PC-3 (cell line): ENCODE measurements at regions not wholly inside any gene's neighbourhood (a gene's known extent, or its start where the extent isn't known, plus 50 kb on each side); places are given as distances from the start of the nearest gene placed in this dataset.

Source experiments
- ATAC-seq: fragments of 200-7000 bp; cut with Tn5 transposase; 2 replicates; pipeline ENCODE4 v1.9.1; 2020; ENCODE audit warnings: mild to moderate bottlenecking, moderate library complexity
- BruUV-seq: library from RNA; stranded (reverse); fragments of 400-500 nt; replicated peaks from 2 replicates; lab custom pipeline; 2021; lab: Mats Ljungman, UMichigan
- CTCF ChIA-PET: fragments of 300-600 bp; sonication (Branson Sonifier 250); formaldehyde crosslinking; loops from one replicate; lab custom pipeline; 2022; ENCODE audit warnings: antibody characterized with exemption; lab: Charles Lee
- POLR2A ChIA-PET: fragments of 300-600 bp; sonication (Branson Sonifier 250); formaldehyde crosslinking; loops from one replicate; lab custom pipeline; 2022; ENCODE audit warnings: antibody characterized with exemption; ENCODE audit not compliant: unreplicated experiment; lab: Charles Lee
- DNase-seq: peaks from one replicate; pipeline ENCODE4 v3.0.0-alpha.2; 2015
- H2AFZ ChIP-seq: fragments of 300-600 bp; sonication (generic); 2 replicates; pipeline ENCODE4 v1.6.0; 2016; ENCODE audit warnings: antibody characterized with exemption, low read length
- H3F3A ChIP-seq: fragments of 300-600 bp; sonication (generic); one replicate; pipeline ENCODE4 v1.6.0; 2017; ENCODE audit warnings: antibody characterized with exemption, low read length, control low read depth, mild to moderate bottlenecking; ENCODE audit not compliant: unreplicated experiment
- H3K27ac ChIP-seq: fragments of 300-600 bp; sonication (generic); 2 replicates; pipeline ENCODE4 v1.5.1; 2016; ENCODE audit warnings: mild to moderate bottlenecking, low read length
- H3K27me3 ChIP-seq: fragments of 300-600 bp; sonication (generic); 2 replicates; pipeline ENCODE4 v1.6.1; 2016; ENCODE audit warnings: low read length, mixed read lengths
- H3K36me3 ChIP-seq: fragments of 300-600 bp; sonication (generic); 2 replicates; pipeline ENCODE4 v1.6.1; 2016; ENCODE audit warnings: low read depth, mixed run types, low read length, mixed read lengths
- H3K4me1 ChIP-seq: fragments of 300-600 bp; sonication (generic); 2 replicates; pipeline ENCODE4 v1.5.1; 2016; ENCODE audit warnings: low read length; ENCODE audit not compliant: insufficient read depth
- H3K4me2 ChIP-seq: fragments of 300-600 bp; sonication (generic); 2 replicates; pipeline ENCODE4 v1.6.0; 2016; ENCODE audit warnings: low read length
- H3K4me3 ChIP-seq: fragments of 300-600 bp; sonication (generic); 2 replicates; pipeline ENCODE4 v1.5.1; 2016; ENCODE audit warnings: mild to moderate bottlenecking, low read length, mixed read lengths
- H3K79me2 ChIP-seq: fragments of 300-600 bp; sonication (generic); 2 replicates; pipeline ENCODE4 v1.6.1; 2017; ENCODE audit warnings: low read length, mixed read lengths
- H3K9ac ChIP-seq: fragments of 300-600 bp; sonication (generic); 2 replicates; pipeline ENCODE4 v1.6.0; 2016; ENCODE audit warnings: mild to moderate bottlenecking, low read length
- H3K9me2 ChIP-seq: fragments of 300-600 bp; sonication (generic); replicated peaks from 2 replicates; pipeline ENCODE4 v1.6.1; 2016; ENCODE audit warnings: mixed run types, low read length, mixed read lengths
- H3K9me3 ChIP-seq: fragments of 300-600 bp; sonication (generic); 2 replicates; pipeline ENCODE4 v1.6.1; 2016; ENCODE audit warnings: low read length, mixed read lengths
- H4K20me1 ChIP-seq: fragments of 300-600 bp; sonication (generic); 2 replicates; pipeline ENCODE4 v1.6.1; 2016; ENCODE audit warnings: low read length, mixed read lengths
- CTCF ChIP-seq: fragments of 300-600 bp; sonication (generic); conservative IDR thresholded peaks from 2 replicates; pipeline ENCODE4 v1.5.1; 2017; ENCODE audit warnings: antibody characterized with exemption, low read depth, mild to moderate bottlenecking, low read length
- EZH2 ChIP-seq: fragments of 300-600 bp; sonication (generic); IDR thresholded peaks from one replicate; pipeline ENCODE4 v1.6.1; 2017; ENCODE audit warnings: antibody characterized with exemption, mild to moderate bottlenecking, low read length; ENCODE audit not compliant: unreplicated experiment
- EZH2phosphoT487 ChIP-seq: fragments of 300-600 bp; sonication (generic); IDR thresholded peaks from 2 replicates; pipeline ENCODE4 v1.6.1; 2018; ENCODE audit warnings: mild to moderate bottlenecking, antibody characterized with exemption, low read length, borderline replicate concordance
- intact Hi-C: fragments of 100-400 bp; cut with micrococcal nuclease; formaldehyde crosslinking; loops from 2 replicates; pipeline ENCODE4 v1.9.0; 2023

DNA sequence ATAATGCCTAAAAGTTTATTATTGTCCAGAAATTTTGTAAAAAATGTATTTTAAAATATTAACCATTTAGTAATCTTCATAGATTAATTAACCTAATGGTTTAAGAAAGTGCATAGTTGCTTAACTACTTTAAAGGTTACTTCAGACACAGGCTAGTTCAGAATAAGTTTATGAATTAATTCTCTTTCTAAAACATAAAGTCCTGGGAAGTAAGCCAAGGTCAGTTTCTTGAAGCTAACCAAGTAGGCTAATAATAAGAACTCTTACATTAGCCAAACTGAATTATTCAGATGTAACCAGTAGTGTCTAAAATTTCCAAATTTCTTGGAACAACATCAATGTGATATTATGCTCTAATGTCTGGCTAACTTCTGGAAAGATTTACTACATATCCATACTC lies 790.4 kb downstream of the NCAM2 start:
- DNase-seq: no peak
- ATAC-seq: no peak
- no peaks in the 10 kb centered on the region for H3K79me2 ChIP-seq
- H3K4me1 ChIP-seq: no peaks in the 10 kb centered on the region
- TF ChIP-seq EZH2: no peak
- no peak for TF ChIP-seq CTCF
- no peak for TF ChIP-seq EZH2phosphoT487
- H3K4me3 ChIP-seq: no peak overlapping the region
- H3K9me3 ChIP-seq: no peaks in the 10 kb centered on the region
- no peak overlapping the region for H3K27ac ChIP-seq
- no peaks in the 10 kb centered on the region for H4K20me1 ChIP-seq
- H3K9ac ChIP-seq: no peak overlapping the region
- POLR2A ChIA-PET: no interaction called here
- no peaks in the 10 kb centered on the region for H3K27me3 ChIP-seq
- H2AFZ ChIP-seq: no peak overlapping the region
- H3F3A ChIP-seq: no peaks in the 10 kb centered on the region
- CTCF ChIA-PET: no interaction called here
- no peak overlapping the region for H3K4me2 ChIP-seq
- no peaks in the 10 kb centered on the region for H3K36me3 ChIP-seq
- no TSS peak for BruUV-seq
- no peaks in the 10 kb centered on the region for H3K9me2 ChIP-seq
- intact Hi-C loops: no loop called here

GRCh38 chr21:21801921-21802320 lies 803.7 kb downstream of the NCAM2 start:
- DNase-seq (no peak), ATAC-seq (no peak)
- Histone ChIP-seq H3K36me3 (no peaks in the 10 kb centered on the region), H3K4me3 (no peak overlapping the region), H4K20me1 (no peaks in the 10 kb centered on the region), H3K27ac (no peak overlapping the region), H3K27me3 (no peaks in the 10 kb centered on the region), H3K79me2 (no peaks in the 10 kb centered on the region), H3K9ac (no peak overlapping the region), H3F3A (no peaks in the 10 kb centered on the region), H3K4me2 (no peak overlapping the region), H3K9me2 (0 out of 2 replicates have a peak, but pooled peaks cover 2% of the 10 kb centered on the region), H2AFZ (no peak overlapping the region), H3K9me3 (no peaks in the 10 kb centered on the region; the same call in 1 of the 2 replicates), H3K4me1 (no peaks in the 10 kb centered on the region)
- no TSS peak for BruUV-seq
- CTCF ChIA-PET: no interaction called here
- intact Hi-C loops: no loop called here
- no peak for TF ChIP-seq EZH2
- no peak for TF ChIP-seq CTCF
- TF ChIP-seq EZH2phosphoT487: no peak
- POLR2A ChIA-PET: no interaction called here

DNA sequence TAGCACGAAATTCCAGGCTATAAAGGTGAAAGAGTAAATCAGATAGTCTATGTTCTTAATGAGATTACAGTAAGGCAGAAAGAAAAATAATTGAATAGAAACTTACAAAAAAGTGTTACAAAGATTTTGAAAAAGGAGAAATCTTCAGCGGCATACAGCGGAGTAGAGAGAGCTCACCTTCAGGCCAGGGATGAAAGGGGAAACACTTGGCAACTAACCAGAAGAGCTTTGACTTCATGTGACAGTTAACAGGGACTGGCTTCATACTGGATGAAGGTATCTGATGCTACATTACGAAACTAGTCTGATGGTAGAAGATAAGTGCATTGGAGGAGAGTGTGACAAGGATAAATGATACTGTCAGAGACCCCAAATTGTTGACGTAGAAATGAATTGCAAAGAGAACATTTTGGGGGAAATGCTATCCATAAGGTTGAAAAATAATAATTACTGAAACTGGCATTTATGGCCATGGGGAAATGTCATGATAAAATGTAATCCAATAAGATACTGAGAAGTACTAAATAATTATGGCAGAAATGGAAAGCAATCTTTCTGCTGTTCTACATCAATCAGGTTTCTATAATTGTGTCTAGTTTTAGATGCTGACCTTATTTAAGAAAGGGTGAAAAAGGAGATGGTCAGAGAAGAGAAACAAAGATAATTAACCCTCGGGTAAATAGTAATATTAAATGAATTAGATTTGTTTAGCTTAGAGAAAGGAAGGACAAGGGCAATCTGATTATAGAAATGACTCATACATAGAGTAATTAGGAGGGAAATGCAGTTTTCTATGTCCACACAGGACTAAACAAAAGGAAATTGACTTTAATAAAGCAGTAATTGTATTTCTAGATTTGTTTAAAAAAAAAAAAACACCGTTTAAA lies 808.7 kb downstream of the NCAM2 start:
- H3K36me3 ChIP-seq: no peaks in the 10 kb centered on the region
- H4K20me1 ChIP-seq: no peaks in the 10 kb centered on the region
- intact Hi-C loops: no loop called here
- DNase-seq (no peak), ATAC-seq (no peak)
- H3K4me3 ChIP-seq: no peak overlapping the region
- H3K79me2 ChIP-seq: no peaks in the 10 kb centered on the region
- H3K9me3 ChIP-seq: no peaks in the 10 kb centered on the region
- no peak overlapping the region for H3K4me2 ChIP-seq
- no peak overlapping the region for H2AFZ ChIP-seq
- H3K9me2 ChIP-seq: no peaks in the 10 kb centered on the region
- H3K9ac ChIP-seq: no peak overlapping the region
- H3K27ac ChIP-seq: no peak overlapping the region
- no peaks in the 10 kb centered on the region for H3F3A ChIP-seq
- ChIA-PET POLR2A (no interaction called here), CTCF (interaction anchor here (0.6 kb wide), 1 partner anchor 42 kb away, joined by 4 read pairs; no protein-coding TSS in a partner anchor)
- BruUV-seq: no TSS peak
- TF ChIP-seq EZH2phosphoT487: no peak
- TF ChIP-seq EZH2: no peak
- no peak for TF ChIP-seq CTCF
- no peaks in the 10 kb centered on the region for H3K27me3 ChIP-seq
- H3K4me1 ChIP-seq: no peaks in the 10 kb centered on the region
